HG03565 (cell line): ENCODE measurements at regions not wholly inside any gene's neighbourhood (a gene's known extent, or its start where the extent isn't known, plus 50 kb on each side); places are given as distances from the start of the nearest gene placed in this dataset.
A peak's percentile ranks its signal among the peaks of the same experiment; 100 is the strongest.
"Not testable (repeated sequence)": the region's sequence is repeated elsewhere in the genome, so short reads cannot be mapped to it uniquely, and the experiment has no call there.

Source experiments
- ATAC-seq: cut with Tn5 transposase; IDR thresholded peaks from one replicate; pipeline ENCODE4 v1.9.1; 2021; ENCODE audit warnings: mild to moderate bottlenecking, moderate library complexity; ENCODE audit not compliant: unreplicated experiment

- ATAC-seq = no peak
These were observed 1105.7 kb downstream of the REEP3 start for GRCh38 chr10:64626924-64627323.

- ATAC-seq = no peak
These were observed 1109.3 kb downstream of the REEP3 start for GRCh38 chr10:64630534-64630933.

GRCh38 chr10:64635906-64636305 lies 1114.7 kb downstream of the REEP3 start:
- ATAC-seq = no peak

GRCh38 chr10:64636461-64636860 lies 1115.3 kb downstream of the REEP3 start:
- no peak for ATAC-seq

GRCh38 chr10:64637939-64638338 lies 1116.7 kb downstream of the REEP3 start:
- ATAC-seq = no peak

GRCh38 chr10:64648915-64649314 lies 1127.7 kb downstream of the REEP3 start:
- no peak for ATAC-seq

GRCh38 chr10:64658528-64658927 lies 1137.3 kb downstream of the REEP3 start:
- no peak for ATAC-seq

- ATAC-seq = no peak
These were observed 1138.1 kb downstream of the REEP3 start for GRCh38 chr10:64659311-64659710.

GRCh38 chr10:64682043-64682442 lies 1160.8 kb downstream of the REEP3 start:
- no peak for ATAC-seq

- ATAC-seq = no peak
These were observed 1169.0 kb downstream of the REEP3 start for GRCh38 chr10:64690194-64690593.

- no peak for ATAC-seq
These were observed 1178.0 kb downstream of the REEP3 start for GRCh38 chr10:64699244-64699643.

GRCh38 chr10:64702086-64702485 lies 1180.9 kb downstream of the REEP3 start:
- ATAC-seq = not testable (repeated sequence)

- no peak for ATAC-seq
These were observed 1187.9 kb downstream of the REEP3 start for GRCh38 chr10:64708884-64709681.

GRCh38 chr10:64726466-64726865 lies 1205.3 kb downstream of the REEP3 start:
- no peak for ATAC-seq

- ATAC-seq = no peak
These were observed 1209.8 kb downstream of the REEP3 start for GRCh38 chr10:64731016-64731415.

- no peak for ATAC-seq
These were observed 1211.3 kb downstream of the REEP3 start for GRCh38 chr10:64732372-64732957.

- peak; percentile 52 for ATAC-seq
These were observed 1212.8 kb downstream of the REEP3 start for GRCh38 chr10:64733980-64734379.

- no peak for ATAC-seq
These were observed 1217.3 kb downstream of the REEP3 start for GRCh38 chr10:64738462-64738861.

GRCh38 chr10:64745565-64745964 lies 1224.4 kb downstream of the REEP3 start:
- ATAC-seq = no peak

- no peak for ATAC-seq
These were observed 1229.5 kb downstream of the REEP3 start for GRCh38 chr10:64750672-64751071.

GRCh38 chr10:64753516-64753915 lies 1232.3 kb downstream of the REEP3 start:
- ATAC-seq = no peak

GRCh38 chr10:64760371-64760770 lies 1239.2 kb downstream of the REEP3 start:
- ATAC-seq = no peak

GRCh38 chr10:64762861-64763260 lies 1241.7 kb downstream of the REEP3 start:
- ATAC-seq = no peak
